ENCODE measurements at regions not wholly inside any gene's neighbourhood (a gene's known extent, or its start where the extent isn't known, plus 50 kb on each side); places are given as distances from the start of the nearest gene placed in this dataset.

GRCh38 chr11:95307286-95307685, 76.3 kb upstream of the SESN3 start:
- no peak for DNase-seq (ENCODE audit: low spot score)

GRCh38 chr11:95306801-95307200, 75.8 kb upstream of the SESN3 start:
- DNase-seq (ENCODE audit: low spot score): no peak

GRCh38 chr11:95306123-95306522, 75.1 kb upstream of the SESN3 start:
- DNase-seq (ENCODE audit: low spot score): no peak

- DNase-seq (ENCODE audit: low spot score): no peak
These were observed 74.7 kb upstream of the SESN3 start for GRCh38 chr11:95305705-95306104.

GRCh38 chr11:95304777-95305176, 73.8 kb upstream of the SESN3 start:
- no peak for DNase-seq (ENCODE audit: low spot score)

GRCh38 chr11:95302211-95302610, 71.2 kb upstream of the SESN3 start:
- no peak for DNase-seq (ENCODE audit: low spot score)

- DNase-seq (ENCODE audit: low spot score): no peak
These were observed 70.5 kb upstream of the SESN3 start for GRCh38 chr11:95301474-95301873.

GRCh38 chr11:95299078-95299679, 68.2 kb upstream of the SESN3 start:
- DNase-seq (ENCODE audit: low spot score): no peak

GRCh38 chr11:95297680-95298452, 66.9 kb upstream of the SESN3 start:
- no peak for DNase-seq (ENCODE audit: low spot score)

GRCh38 chr11:95296621-95297025, 65.6 kb upstream of the SESN3 start:
- no peak for DNase-seq (ENCODE audit: low spot score)

GRCh38 chr11:95296165-95296564, 65.2 kb upstream of the SESN3 start:
- no peak for DNase-seq (ENCODE audit: low spot score)

- DNase-seq (ENCODE audit: low spot score): no peak
These were observed 64.6 kb upstream of the SESN3 start for GRCh38 chr11:95295382-95296149.

- no peak for DNase-seq (ENCODE audit: low spot score)
These were observed 63.7 kb upstream of the SESN3 start for GRCh38 chr11:95294701-95295100.

GRCh38 chr11:95293116-95293515, 62.1 kb upstream of the SESN3 start:
- DNase-seq (ENCODE audit: low spot score): no peak

GRCh38 chr11:95291946-95292345, 60.9 kb upstream of the SESN3 start:
- DNase-seq (ENCODE audit: low spot score): no peak

- no peak for DNase-seq (ENCODE audit: low spot score)
These were observed 58.5 kb upstream of the SESN3 start for GRCh38 chr11:95289378-95290101.

GRCh38 chr11:95284057-95285052, 53.4 kb upstream of the SESN3 start:
- DNase-seq (ENCODE audit: low spot score): no peak

- no peak for DNase-seq (ENCODE audit: low spot score)
These were observed 52.6 kb upstream of the SESN3 start for GRCh38 chr11:95283650-95284049.

- DNase-seq (ENCODE audit: low spot score): no peak
These were observed 52.1 kb upstream of the SESN3 start for GRCh38 chr11:95283146-95283545.

- DNase-seq (ENCODE audit: low spot score): no peak
These were observed 51.3 kb upstream of the SESN3 start for GRCh38 chr11:95282291-95282751.

Measured in left forelimb (tissue), 1 donor.